Astrocyte (in vitro differentiated cells and primary cell): ENCODE measurements at regions not wholly inside any gene's neighbourhood (a gene's known extent, or its start where the extent isn't known, plus 50 kb on each side); places are given as distances from the start of the nearest gene placed in this dataset.

Experiments used
- EZH2 ChIP-seq: IDR thresholded peaks from 2 replicates; pipeline ENCODE4 v1.6.1; 2012; ENCODE audit warnings: mild to moderate bottlenecking, low read length, inconsistent platforms; ENCODE audit not compliant: insufficient read depth
- TF ChIP-seq, protein P1 (sequence below): IDR thresholded peaks from 2 replicates; pipeline ENCODE4 v1.5.1; 2011; ENCODE audit warnings: low read depth, mild to moderate bottlenecking, inconsistent platforms, low read length, moderate library complexity; ENCODE audit not compliant: insufficient read depth

GRCh38 chr16:29198731-29199521, 207.6 kb downstream of the NPIPB11 start:
- TF ChIP-seq, protein P1, sequence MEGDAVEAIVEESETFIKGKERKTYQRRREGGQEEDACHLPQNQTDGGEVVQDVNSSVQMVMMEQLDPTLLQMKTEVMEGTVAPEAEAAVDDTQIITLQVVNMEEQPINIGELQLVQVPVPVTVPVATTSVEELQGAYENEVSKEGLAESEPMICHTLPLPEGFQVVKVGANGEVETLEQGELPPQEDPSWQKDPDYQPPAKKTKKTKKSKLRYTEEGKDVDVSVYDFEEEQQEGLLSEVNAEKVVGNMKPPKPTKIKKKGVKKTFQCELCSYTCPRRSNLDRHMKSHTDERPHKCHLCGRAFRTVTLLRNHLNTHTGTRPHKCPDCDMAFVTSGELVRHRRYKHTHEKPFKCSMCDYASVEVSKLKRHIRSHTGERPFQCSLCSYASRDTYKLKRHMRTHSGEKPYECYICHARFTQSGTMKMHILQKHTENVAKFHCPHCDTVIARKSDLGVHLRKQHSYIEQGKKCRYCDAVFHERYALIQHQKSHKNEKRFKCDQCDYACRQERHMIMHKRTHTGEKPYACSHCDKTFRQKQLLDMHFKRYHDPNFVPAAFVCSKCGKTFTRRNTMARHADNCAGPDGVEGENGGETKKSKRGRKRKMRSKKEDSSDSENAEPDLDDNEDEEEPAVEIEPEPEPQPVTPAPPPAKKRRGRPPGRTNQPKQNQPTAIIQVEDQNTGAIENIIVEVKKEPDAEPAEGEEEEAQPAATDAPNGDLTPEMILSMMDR: no peak
- no peak for TF ChIP-seq EZH2
